Hematopoietic multipotent progenitor cell treated with erythropoietin and hydrocortisone succinate and interleukin-3 and kit ligand, for 15 days (in vitro differentiated cells): ENCODE measurements at regions not wholly inside any gene's neighbourhood (a gene's known extent, or its start where the extent isn't known, plus 50 kb on each side); places are given as distances from the start of the nearest gene placed in this dataset.

Source experiments
- DNase-seq: peaks from one replicate; pipeline ENCODE4 v3.0.0-alpha.2; 2015; ENCODE audit warnings: low spot score

DNA sequence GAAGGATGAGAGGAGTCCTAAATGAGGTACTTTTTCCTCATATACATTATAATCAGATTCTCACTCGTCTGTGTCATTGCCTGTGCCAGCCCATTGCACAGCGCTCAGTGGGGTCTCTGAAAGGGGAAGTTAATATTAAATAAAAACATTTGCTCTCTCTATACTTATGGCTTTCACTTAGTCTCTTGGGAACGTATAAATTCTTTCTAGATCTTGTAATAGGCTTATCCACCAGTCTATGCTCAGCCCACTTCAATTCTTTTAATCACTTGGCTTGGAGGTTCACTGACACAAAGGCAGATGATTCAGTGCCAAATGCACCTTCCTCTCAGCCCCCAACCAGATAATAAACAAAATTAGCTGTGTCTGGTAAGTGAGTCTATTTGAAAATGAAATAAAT is 164.3 kb upstream of the OGFRL1 start:
- no peak for DNase-seq

DNA sequence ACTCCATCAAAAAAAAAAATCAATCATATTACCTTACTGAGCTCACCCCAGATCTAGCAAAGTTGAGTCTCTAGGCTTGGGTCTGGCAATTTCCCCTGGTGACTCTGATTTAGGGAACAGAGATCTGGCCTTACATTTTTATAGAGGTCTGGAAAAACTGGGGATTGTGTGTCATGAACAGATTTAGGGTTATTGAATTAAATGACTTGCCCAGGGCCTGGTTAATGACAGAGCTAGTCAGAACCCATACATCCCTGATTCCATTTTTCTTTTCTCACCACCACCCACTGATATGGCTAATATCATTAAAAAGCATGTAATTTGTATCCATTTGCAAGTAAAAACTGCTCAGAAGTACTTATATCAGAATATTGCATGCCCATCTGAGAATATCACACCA is 163.4 kb upstream of the OGFRL1 start:
- no peak for DNase-seq

DNA sequence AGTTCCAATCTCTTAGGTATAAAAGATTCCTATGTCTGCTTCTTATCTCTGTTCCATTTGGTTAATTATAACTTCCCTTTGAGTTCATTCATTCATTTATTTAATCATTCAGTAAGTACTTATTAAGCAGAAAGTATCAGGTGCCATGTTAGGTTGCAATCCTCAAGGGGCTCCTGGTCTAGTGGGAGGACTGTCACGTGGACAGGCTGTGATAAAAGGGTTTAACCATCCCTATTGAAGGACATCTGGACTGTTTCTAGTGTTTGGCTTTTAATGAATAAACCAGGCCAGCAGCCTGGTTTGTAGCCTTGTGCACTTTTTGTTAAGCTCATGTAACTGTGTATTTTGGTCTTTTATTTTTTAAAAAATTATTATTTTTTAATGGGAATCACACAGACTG is 162.1 kb upstream of the OGFRL1 start:
- DNase-seq = no peak

DNA sequence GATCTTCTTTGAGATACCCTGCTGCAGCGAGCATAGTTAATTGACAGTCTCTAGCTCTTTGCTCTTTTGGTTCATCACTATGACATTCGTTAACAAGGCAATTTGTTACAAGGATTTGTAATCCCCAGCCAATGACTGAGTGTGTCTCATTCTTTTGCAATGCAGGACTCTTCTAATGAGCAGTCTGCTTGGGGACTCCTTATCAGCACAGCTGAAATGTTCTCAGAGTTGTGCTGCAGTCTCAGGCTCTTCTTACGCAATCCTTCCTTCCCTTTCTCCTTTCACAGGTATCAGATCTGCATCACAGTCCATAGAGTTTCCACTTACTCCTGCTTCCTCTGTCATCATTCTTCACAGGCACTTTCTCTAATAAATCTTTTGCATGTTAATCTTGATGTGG is 161.2 kb upstream of the OGFRL1 start:
- no peak for DNase-seq

DNA sequence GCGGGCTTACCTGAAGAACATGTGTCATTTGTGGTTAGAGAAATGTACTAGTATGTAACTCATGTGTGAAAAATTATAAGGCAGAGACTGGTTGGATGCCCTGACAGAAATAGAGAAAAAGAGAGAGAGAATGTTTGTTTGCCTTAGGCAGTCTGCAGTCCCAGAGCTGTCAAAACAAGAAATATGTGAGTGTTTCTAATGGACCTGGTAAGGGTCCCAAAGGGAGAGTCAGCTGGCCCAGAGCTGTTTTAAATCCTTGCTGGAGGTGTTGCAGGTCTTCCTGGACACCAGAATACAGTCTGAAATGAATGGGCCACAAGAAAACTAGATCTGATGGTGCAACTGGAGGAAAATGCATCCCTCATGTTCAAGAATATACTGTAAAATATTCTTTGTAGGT is 158.3 kb upstream of the OGFRL1 start:
- no peak for DNase-seq

DNA sequence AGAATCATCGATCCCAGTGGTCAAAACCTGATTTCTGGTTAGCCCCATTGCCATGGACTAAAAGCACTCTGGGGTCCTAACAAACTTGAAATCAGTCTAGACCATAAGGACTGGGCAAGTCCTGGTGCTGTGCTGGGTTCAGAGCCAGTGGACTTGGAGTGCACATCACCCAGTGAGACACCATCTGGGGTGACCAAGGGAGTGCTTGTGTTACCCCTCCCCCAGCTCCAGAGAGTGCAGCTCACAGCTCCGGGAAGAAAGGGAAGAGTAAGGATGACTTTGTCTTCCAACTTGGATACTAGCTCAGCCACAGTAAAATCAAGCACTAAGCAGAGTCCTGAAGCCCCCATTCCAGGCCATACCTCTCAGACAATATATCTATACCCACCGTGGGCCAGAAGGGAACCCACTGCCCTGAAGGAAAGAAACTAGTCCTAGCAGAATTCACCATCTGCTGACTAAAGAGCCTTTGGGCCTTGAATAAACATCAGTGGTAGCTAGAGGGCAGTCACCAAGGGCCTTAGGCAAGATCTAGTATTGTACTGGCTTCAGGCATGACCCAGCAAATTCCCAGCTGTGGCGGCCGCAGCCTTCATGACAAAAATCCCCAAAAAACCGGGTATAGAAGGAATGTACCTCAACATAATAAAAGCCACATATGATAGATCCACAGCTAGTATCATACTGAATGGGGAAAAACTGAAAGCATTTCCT is 153.5 kb upstream of the OGFRL1 start:
- DNase-seq = no peak

DNA sequence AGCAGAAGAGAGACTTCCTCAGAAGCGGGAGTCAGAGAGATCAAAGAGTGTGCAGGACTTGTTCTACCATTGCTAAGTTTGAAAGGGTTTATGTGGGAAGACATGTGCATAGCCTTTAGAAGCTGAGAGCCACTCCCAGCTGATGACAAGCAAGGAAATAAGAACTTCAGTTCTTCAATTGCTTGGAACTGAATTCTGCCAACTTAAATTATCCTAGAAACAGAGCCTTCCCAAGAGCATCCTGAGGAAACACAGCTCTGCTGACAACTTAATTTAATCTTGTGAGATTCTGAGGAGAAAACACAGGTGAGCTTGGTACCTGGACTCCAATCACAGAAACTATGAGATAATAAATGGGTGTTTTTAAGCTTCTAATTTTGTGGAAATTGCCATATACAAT is 150.6 kb upstream of the OGFRL1 start:
- no peak for DNase-seq

DNA sequence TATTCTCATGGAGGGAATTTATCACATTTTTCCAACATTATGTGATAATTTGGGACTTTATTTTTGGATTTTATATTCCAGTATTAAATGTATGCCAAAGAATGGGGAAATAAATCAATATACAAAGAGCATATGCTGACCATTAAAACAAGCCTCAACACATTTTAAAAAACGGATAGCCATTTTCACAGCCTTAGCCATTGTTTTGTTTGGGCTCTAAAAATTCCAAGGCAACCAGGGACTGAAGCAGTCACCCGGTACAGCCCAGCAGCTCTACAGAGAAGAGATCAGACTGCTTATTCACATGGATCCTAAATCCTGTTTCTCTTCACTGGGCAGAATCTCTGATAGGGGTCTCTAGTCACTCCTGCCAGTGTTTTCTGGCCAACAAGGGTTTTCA is 150.2 kb upstream of the OGFRL1 start:
- DNase-seq = no peak

DNA sequence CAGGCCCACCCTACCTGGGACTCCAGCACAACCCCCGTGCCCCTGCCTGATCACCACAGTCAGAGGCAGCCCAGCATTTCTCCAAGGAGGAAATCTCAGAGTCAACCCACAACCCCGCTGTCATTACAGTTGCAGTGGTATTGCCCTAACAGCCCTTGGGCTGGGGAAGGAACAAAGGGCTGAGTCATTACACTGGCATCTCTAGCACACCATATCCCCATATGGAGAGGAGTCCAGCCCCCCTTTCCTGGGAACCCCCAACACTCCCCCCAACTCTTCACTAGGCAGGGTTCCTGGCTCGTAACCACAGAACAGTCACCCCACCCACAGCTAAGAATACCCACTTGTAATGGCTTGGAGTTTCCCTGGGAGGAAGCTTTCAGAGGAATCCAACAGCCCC is 149.4 kb upstream of the OGFRL1 start:
- DNase-seq = no peak

DNA sequence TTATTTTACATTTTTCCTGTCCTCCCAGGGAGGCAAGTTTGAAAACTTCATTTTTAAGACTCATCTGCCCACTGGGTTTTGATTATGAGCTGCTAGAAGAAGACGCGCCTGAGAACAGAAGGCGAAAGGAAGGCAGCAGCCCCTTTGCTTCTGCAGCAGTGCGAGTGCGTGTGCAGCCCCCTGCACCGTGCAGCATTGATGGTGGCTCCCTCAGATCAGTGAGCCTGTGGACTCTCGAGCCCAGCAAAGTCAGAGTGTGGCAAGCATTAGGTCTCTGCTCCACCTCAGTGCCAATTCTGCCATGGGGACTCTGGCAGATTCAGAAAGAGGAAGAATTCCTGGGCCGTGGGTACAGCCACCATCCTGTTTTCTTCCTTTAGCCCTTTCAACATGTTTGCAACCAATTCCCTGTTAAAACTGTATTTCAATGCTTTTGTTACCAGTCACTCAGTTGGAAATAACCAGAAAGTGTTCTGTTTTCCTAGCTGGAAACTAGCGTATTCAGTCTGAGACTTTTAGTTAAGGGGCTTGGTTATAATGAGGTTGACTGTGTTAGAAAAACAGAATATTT is 134.8 kb upstream of the OGFRL1 start:
- DNase-seq = no peak

DNA sequence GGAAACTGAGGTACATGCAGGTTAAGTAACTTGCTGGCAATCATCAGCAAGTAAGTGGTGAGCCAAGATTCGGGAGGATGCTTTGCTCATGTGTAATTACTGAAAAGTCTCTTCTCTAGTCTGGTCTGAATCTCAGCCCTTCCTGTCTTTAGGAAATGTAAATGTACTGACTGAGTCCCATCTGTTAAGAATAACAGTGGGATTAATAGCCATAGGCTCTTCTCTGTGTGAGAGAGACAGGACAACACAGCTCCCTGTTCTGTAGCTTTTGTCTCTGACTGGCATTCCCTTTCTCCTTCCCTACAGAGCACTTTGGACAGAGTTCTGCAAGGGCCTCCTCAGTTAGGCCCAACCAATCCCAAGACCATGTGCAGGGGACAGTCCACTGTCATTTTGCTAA is 131.3 kb upstream of the OGFRL1 start:
- DNase-seq = no peak

DNA sequence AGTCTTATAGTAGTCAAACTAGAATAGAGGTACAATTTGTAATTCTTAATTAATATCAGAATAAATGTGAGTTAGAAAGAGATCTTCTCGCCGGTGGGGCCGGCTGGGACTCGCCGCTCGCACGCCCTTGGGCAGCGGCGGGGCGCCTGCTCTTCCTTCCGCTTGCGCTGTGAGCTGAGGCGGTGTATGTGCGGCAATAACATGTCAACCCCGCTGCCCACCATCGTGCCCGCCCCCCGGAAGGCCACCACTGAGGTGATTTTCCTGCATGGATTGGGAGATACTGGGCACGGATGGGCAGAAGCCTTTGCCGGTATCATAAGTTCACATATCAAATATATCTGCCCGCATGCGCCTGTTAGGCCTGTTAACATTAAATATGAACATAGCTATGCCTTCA is 123.7 kb upstream of the OGFRL1 start:
- DNase-seq = no peak

DNA sequence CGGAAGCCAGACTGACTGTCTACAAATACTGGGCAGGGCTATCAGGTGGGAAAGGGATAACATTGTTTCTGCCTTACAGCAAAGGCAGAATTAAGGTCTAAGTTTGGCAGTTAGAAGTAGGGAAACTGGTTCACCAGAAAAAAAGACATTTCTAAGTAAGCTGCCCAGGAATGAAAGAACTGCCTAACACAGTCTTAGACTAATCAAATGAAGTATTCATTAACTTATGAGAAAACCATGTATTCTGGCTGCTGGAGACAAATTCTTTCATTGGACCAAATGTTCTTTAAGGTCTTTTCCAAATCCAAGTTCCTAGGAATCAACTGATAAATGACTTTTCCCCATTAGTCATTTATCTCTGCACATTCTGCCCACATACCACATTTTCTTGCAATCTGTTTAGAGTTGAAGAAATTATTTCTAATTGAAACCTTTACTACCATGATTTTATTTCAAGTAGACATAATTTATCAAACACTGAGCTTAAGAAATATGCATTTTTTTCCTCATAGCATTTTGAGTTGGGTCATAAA is 120.3 kb upstream of the OGFRL1 start:
- no peak for DNase-seq

DNA sequence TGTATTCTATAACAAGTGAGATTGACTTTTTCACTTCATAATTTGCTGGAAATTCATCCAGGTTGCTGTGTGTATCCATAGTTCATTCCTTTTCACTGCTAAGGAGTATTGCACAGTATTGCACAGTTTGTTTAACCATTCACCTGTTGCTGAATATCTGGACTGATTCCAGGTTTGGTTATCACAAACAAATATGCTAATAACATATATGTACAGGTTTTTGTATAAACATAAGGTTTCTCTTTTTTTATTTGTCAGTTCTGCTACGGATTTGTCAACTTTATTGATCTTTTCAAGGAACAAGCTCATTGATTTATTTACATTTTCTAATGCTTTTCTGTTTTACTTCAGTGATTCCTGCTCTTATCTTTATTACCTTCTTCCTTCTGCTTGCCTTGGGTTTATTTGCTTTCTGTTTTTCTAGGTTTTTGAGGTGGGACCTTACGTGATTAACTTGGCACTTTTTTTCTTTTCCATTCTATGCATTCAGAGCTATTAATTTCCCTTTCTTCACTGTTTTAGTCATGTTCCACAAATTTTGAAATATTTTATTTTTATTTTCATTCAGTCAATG is 117.0 kb upstream of the OGFRL1 start:
- DNase-seq = no peak

DNA sequence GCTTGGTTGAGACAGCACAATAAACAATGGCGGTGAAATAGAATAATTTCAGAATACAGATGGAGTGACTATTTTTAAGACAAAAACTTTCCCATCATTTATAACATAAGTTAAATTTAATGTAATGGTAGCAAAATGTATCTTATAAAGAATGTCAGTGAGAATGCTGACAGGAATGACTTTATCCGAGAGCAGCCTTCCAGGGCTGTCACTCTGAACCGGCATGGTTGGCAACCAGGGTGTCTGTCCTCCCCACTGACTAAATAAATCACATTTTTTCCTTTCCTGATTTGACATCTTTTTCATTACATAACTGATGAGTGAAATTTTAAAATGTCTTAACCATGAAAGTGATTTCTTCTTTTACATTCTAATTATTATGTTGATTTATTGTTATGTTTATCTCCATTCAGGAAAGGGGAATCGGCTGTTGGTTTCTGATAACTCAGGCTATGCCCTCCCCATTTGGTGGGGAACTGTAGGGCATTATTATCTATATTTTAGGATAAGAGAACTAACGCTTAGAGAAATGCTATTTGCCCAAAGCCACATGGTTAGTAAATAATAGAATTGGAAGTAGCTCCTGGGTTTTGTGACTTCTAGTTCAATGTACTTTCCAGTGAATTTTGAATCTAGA is 109.2 kb upstream of the OGFRL1 start:
- DNase-seq = no peak

DNA sequence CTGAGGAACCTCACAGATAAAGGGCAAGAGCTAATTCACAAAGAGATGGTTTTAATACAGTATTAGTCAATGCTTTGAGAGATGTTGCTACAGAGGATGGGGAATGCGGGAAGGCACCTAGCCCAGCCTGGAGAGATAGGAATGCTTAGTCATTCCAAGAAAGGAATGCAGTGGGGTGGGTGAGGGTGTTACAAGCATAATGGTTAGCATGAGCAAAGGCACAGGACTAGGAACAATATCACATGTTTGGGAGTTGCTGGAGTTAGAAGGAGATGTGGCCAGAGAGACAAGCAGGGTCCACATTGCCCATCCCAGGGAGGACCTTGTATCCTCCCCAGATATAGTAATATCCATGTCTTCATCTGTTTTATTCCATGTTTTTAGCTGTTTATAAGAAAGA is 107.0 kb upstream of the OGFRL1 start:
- DNase-seq = no peak

DNA sequence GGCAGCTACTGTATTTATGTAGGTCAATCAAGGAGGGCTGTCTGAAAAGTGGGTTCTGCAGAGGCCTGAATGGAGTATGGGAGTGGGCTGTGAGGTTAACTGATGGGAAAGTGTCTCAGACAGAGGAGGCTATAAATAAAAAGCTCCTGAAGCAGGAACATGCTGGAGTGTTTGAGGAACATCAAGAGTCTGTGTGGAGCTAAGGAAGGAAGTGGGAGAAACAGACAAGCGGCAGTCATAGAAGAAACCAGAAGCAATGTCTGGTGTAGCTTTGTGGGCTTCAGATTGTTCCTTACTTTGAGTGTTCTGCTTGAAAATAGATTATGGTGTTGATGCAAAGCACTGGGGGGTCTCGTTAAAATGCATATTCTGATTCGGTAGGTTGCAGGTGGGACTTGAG is 101.5 kb upstream of the OGFRL1 start:
- DNase-seq = no peak

DNA sequence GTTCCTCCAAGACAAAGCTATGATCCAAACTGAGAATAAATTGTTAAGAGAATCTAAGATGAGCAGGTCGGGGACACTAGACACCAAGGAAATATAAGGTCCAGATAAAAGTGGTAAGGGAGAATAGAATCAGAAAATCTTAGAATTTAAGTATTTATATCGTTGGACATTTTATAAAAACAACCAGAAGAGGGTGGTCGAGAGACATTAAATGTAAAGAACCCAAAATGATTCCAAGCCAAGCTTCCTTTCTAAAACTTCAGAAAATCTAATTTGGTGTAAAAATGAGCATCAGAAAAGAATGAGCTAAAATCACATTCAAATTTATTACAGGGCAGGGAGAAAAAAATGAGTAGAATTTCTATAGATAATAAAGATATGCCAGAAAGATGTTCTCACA is 97.8 kb upstream of the OGFRL1 start:
- peak; percentile 7 for DNase-seq

DNA sequence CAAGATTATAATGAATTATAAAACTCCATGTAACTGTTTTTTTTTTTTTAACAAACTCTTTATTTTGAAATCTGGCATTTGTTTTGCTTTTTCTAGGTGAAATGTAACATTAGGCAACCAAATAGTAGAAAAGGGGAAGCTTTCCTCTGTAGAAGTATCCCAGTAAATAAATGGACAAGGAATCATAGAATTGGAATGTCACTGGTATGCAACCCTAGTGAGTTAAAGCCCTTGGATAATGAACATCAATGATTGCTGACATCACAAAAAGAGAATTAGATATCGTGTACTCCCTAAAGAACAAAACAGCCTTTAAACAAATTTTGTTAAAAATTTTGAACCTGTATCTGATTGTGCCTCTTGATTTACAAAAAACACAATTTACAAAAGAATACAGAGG is 93.9 kb upstream of the OGFRL1 start:
- no peak for DNase-seq

DNA sequence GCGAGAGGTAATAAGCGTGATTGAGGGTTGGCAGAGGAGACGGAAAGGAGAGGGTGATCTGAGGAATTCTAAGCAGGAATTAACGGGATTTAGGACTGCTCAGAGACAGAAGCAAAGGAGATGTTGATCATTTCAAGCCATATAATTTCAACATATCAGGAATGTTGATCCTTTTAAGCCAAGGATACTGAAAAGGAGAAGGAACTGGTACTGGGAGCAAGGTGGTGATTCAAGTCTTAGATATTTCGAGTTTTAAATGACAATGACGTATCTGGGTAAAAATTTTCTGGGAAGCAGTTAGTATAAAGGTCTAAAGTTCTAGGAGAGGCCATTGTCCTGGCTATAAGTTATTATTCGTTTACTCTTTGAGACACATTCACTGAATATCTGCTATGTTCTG is 91.3 kb upstream of the OGFRL1 start:
- DNase-seq = no peak

DNA sequence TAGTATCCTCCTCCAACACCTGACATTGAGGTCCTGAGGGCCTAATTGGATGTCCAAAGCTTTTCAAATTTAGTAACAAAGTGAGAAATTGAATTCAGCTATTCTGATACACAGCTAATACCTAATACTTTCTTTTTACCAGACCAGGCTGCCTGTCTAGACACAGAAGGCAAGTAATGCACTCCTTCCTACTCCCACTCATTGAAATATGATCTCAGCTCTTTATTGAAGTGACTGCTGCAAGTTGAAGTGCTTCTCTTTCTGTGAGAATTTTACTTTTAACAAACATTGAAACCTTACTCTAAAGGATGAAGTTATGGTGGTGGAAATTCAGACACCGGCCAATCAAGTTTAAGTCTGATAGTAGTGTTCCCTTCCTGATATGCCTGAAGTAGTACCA is 90.8 kb upstream of the OGFRL1 start:
- DNase-seq = no peak

DNA sequence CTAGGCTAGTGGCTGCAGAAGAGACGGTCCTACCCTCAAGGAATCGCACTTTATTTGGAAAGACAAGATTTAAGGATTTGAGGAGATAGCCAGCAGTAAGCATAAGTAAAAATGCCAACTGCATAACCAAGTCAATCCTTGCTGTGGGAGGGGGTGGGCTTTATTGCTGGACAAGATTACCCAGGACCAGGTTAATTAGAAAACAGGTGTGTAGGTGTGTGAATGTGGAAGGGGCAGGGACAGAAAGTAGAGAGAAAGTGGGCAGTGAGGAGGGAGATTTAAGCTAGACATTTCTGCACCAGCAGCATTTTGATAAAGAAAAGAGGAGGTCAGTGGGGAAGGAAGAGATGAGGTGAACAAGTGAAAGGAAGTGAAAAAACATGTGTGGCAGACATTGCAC is 89.7 kb upstream of the OGFRL1 start:
- no peak for DNase-seq

DNA sequence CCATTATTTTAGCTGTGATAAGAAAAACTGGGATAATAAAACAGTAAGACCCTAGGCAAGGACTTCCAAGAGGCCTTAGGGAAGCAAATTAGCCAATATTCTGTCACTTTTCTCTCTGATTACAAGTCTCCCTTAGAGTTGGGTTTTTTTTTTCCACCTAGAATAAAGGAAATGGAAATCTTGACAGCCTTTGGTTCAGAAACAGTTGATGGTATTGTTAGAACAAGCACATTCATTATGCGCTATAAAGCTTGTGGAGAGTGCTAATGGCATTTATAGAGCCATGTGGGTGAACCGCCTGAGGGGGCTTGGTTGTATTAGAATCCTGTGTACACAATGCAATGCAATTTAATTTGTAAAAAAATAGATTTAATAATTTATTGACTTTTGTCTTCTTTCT is 88.9 kb upstream of the OGFRL1 start:
- DNase-seq = no peak
